ENCODE measurements at regions not wholly inside any gene's neighbourhood (a gene's known extent, or its start where the extent isn't known, plus 50 kb on each side); places are given as distances from the start of the nearest gene placed in this dataset.

DNA sequence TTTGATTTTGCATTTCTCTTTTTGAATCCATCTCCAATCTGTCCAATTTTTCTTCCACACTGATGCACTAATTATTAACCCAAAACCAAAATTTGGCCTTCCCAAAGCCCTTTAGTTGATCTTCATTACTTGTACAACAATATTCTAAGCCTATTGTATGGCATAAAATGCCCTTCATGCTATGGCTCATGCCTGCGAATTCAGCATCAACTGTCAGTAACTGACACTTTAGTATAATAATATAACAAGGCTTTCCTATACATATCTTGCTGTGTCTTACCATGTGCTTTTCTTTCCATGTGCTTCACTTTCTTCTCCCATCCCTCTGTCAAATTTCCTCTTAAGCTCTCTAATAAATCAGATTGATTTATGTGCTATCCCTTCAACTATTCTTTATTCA is 154.0 kb upstream of the TFPI start:
- H3K9me3 Mint-ChIP-seq (ENCODE audit: low read depth): peaks cover 6% of the 10 kb centered on the region
- H3K4me3 Mint-ChIP-seq: no peak overlapping the region
- H3K4me1 Mint-ChIP-seq (ENCODE audit: low read depth): no peaks in the 10 kb centered on the region
- no peak overlapping the region for H3K27ac Mint-ChIP-seq
- H3K27me3 Mint-ChIP-seq: no peaks in the 10 kb centered on the region
- no peaks in the 10 kb centered on the region for H3K36me3 Mint-ChIP-seq

DNA sequence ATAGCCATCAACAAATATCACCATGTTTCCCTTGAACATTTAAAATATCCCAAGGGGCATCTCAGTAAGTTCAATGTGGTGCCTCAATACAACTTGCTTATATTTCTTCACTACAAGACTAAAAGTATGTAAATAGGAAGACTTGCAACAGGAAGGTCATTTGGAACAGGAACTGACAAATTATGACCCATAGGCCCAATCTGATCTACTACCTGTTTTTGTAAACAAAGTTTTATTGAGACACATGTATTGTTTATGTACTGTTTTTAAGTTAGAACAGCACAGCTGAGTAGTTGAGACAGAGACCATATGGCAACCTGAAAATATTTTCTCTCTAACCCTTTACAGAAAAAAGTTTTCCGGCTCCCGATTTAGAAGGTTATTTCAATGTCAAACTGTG is 154.8 kb upstream of the TFPI start:
- Mint-ChIP-seq H3K4me3 (no peak overlapping the region), H3K36me3 (no peaks in the 10 kb centered on the region), H3K27me3 (no peaks in the 10 kb centered on the region), H3K4me1 (ENCODE audit: low read depth) (no peaks in the 10 kb centered on the region), H3K9me3 (ENCODE audit: low read depth) (peaks cover 6% of the 10 kb centered on the region), H3K27ac (no peak overlapping the region)

DNA sequence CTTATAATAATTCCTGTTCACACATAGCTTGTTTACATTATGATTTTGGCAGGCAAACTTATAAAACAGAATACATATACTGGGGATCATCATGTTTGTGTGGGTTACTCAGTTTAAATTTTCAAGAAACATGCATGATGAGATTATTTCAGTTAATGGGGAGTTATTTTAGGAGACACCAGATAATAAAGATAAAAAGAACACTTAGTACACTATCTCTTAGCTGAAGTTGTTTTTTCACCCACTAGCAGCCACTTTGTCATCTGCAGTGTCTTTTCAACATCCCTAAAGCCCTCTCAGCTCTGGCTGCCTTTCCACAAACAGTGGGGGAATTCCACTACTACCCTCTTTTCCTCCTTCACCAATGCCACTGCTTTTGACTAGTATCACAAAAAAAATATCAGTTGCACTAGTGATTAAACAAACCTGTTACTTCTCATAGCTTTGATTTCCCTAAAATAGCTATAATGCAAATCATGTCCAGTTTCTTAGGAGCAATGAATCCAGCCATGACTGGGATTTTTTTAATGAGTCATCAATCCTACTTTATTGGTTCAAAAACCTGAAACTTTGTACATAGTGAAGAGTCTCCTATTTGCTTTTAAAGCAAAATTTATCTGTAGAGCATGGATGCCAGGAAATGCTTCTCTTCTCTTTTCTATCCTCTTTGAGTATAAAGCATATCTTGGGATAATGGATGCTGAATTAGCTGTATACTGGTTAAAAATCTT is 156.7 kb upstream of the TFPI start:
- Mint-ChIP-seq H3K9me3 (ENCODE audit: low read depth) (peaks cover 6% of the 10 kb centered on the region), H3K36me3 (no peaks in the 10 kb centered on the region), H3K4me1 (ENCODE audit: low read depth) (no peaks in the 10 kb centered on the region)

GRCh38 chr2:187715590-187715989 is 161.4 kb upstream of the TFPI start:
- Mint-ChIP-seq H3K27me3 (no peaks in the 10 kb centered on the region), H3K27ac (no peak overlapping the region), H3K36me3 (no peaks in the 10 kb centered on the region), H3K9me3 (ENCODE audit: low read depth) (no peaks in the 10 kb centered on the region), H3K4me1 (ENCODE audit: low read depth) (no peaks in the 10 kb centered on the region), H3K4me3 (no peak overlapping the region)

More for the DNA sequence above, 156.7 kb upstream of the TFPI start:
- Mint-ChIP-seq H3K27ac (no peak overlapping the region), H3K27me3 (no peaks in the 10 kb centered on the region), H3K4me3 (no peak overlapping the region)

GRCh38 chr2:187716301-187716700 is 162.1 kb upstream of the TFPI start:
- H3K4me3 Mint-ChIP-seq: no peak overlapping the region
- H3K36me3 Mint-ChIP-seq: no peaks in the 10 kb centered on the region
- H3K9me3 Mint-ChIP-seq (ENCODE audit: low read depth): no peaks in the 10 kb centered on the region
- no peaks in the 10 kb centered on the region for H3K4me1 Mint-ChIP-seq (ENCODE audit: low read depth)
- no peak overlapping the region for H3K27ac Mint-ChIP-seq
- H3K27me3 Mint-ChIP-seq: no peaks in the 10 kb centered on the region

DNA sequence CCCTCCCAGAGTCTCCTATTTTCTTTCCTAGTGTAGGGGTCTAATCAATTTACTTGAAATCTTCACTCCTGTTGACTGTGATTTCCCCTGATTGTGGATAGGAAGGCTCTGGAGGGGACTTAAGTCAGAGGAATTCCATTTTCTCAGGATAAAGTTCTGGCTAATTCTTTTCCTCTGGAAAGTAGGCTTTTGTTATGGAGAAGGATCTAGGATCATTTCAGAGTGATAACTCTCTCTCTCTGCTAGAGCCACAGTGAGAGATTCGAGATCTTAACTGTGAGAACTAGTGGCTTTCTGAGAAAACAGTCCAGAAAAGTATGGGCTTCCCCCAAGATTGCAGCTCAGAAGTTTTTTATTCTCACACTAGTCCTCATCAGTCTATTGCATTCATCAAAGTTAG is 163.9 kb upstream of the TFPI start:
- no peaks in the 10 kb centered on the region for H3K27me3 Mint-ChIP-seq

DNA sequence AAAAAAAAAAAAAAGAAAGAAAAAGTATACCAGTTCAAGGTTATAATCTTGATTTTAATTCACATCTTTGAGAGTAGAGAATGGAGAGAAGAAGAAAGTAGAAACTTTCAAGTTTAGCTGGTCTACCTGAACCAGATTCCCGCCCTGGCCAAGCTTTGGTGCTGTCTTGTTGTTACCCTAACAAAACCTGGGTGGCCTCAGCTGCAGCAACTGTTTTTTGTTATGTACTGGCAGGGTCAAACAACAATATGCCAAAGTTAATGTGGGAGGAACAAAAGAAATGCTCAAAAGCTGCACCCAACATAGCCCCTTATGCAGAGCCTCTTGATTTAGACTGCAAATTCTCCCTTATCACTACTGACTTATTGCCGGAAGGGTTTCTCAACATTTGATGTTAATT is 165.3 kb upstream of the TFPI start:
- H3K4me3 Mint-ChIP-seq: no peak overlapping the region
- no peaks in the 10 kb centered on the region for H3K36me3 Mint-ChIP-seq
- no peaks in the 10 kb centered on the region for H3K4me1 Mint-ChIP-seq (ENCODE audit: low read depth)

More for the DNA sequence above, 163.9 kb upstream of the TFPI start:
- Mint-ChIP-seq H3K4me3 (no peak overlapping the region), H3K9me3 (ENCODE audit: low read depth) (peaks cover 5% of the 10 kb centered on the region), H3K36me3 (no peaks in the 10 kb centered on the region), H3K27ac (no peak overlapping the region), H3K4me1 (ENCODE audit: low read depth) (no peaks in the 10 kb centered on the region)

DNA sequence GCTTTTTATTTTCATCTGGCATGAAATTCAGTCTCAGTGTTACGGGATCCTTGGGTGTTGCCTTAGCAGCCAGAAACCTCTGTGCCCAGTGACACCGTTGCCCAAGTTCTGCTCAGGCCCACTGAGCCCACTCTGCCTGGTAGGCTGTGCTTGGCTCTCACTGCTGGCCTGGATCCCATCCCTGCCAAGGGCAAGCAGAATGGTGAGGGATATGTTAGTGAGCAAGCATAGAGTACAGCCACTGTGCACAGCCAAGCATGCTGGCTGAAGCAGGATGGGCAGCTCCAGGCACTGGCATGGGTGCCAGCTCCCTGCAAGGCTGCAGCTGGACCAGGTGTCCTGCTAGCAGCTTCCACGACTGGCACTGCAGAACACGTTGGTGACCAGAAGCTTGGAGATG is 194.7 kb upstream of the TFPI start:
- no peak overlapping the region for H3K4me3 Mint-ChIP-seq

More for the DNA sequence above, 165.3 kb upstream of the TFPI start:
- Mint-ChIP-seq H3K27me3 (no peaks in the 10 kb centered on the region), H3K9me3 (ENCODE audit: low read depth) (peaks cover 5% of the 10 kb centered on the region), H3K27ac (no peak overlapping the region)

GRCh38 chr2:187749804-187750431 is 195.7 kb upstream of the TFPI start:
- no peaks in the 10 kb centered on the region for H3K36me3 Mint-ChIP-seq
- no peaks in the 10 kb centered on the region for H3K4me1 Mint-ChIP-seq (ENCODE audit: low read depth)
- peaks cover 3% of the 10 kb centered on the region for H3K9me3 Mint-ChIP-seq (ENCODE audit: low read depth)
- no peak overlapping the region for H3K27ac Mint-ChIP-seq
- no peaks in the 10 kb centered on the region for H3K27me3 Mint-ChIP-seq
- no peak overlapping the region for H3K4me3 Mint-ChIP-seq

More for the DNA sequence above, 194.7 kb upstream of the TFPI start:
- Mint-ChIP-seq H3K9me3 (ENCODE audit: low read depth) (peaks cover 3% of the 10 kb centered on the region), H3K27me3 (no peaks in the 10 kb centered on the region), H3K27ac (no peak overlapping the region), H3K4me1 (ENCODE audit: low read depth) (no peaks in the 10 kb centered on the region), H3K36me3 (no peaks in the 10 kb centered on the region)

- Mint-ChIP-seq H3K9me3 (ENCODE audit: low read depth) (no peaks in the 10 kb centered on the region), H3K27ac (no peak overlapping the region), H3K36me3 (no peaks in the 10 kb centered on the region), H3K27me3 (no peaks in the 10 kb centered on the region), H3K4me1 (ENCODE audit: low read depth) (no peaks in the 10 kb centered on the region), H3K4me3 (no peak overlapping the region)
These were observed 214.8 kb upstream of the TFPI start for GRCh38 chr2:187768995-187769394.

DNA sequence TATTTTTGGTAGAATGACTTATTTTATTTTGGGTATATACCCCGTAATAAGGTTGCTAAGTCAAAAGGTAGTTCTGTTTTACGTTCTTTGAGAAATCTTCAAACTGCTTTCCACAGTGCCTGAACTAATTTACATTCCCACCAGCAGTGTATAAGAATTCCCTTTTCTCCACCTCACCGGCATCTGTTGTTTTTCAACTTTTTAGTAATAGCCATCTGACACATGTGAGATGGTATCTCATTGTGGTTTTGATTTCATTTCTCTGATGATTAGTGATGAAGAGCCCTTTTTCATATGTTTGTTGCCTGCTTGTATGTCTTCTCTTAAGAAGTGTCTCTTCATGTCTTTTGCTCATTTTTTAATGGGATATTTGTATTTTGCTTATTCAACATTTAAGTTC is 215.2 kb upstream of the TFPI start:
- Mint-ChIP-seq H3K4me3 (no peak overlapping the region), H3K4me1 (ENCODE audit: low read depth) (no peaks in the 10 kb centered on the region), H3K27me3 (no peaks in the 10 kb centered on the region), H3K9me3 (ENCODE audit: low read depth) (no peaks in the 10 kb centered on the region), H3K36me3 (no peaks in the 10 kb centered on the region), H3K27ac (no peak overlapping the region)

GRCh38 chr2:187774551-187775071 is 220.4 kb upstream of the TFPI start:
- Mint-ChIP-seq H3K27ac (no peak overlapping the region), H3K4me1 (ENCODE audit: low read depth) (no peaks in the 10 kb centered on the region), H3K36me3 (no peaks in the 10 kb centered on the region), H3K4me3 (no peak overlapping the region), H3K27me3 (no peaks in the 10 kb centered on the region), H3K9me3 (ENCODE audit: low read depth) (no peaks in the 10 kb centered on the region)

DNA sequence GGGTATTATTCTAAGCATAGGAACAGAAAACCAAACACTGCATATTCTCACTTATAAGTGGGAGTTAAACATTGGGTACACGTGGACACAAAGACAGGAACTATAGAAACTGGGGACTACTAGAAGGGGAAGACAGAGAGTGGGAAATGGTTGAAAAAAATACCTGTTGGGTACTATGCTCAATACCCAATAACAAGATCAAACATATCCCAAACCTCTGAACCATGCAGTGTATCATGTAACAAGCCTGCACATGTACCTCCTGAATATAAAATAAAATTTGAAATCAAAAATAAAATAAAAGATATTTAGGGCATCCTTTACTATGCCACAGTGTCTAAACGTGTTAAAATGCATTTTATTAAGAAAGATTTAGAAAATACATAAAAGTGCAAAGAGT is 221.0 kb upstream of the TFPI start:
- no peak overlapping the region for H3K27ac Mint-ChIP-seq

DNA sequence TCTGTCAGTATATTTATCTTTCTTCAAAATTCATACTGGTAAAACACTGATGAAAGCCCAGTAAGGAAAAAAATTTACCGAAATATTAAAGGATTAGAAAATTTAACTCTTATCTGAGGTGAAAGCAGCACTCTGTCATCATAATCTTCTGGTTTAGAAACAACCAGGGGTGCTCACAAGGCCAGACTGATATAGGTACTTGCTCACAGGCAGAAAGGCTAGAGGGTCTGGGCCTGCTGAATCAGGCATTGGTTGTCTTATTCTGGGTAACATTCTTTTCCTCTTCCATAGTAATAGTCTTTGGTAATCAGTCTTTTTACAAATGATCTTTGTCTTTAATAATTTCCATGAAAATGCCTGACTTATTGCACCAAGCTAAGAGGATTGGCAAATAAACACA is 221.4 kb upstream of the TFPI start:
- Mint-ChIP-seq H3K36me3 (no peaks in the 10 kb centered on the region), H3K9me3 (ENCODE audit: low read depth) (no peaks in the 10 kb centered on the region), H3K4me1 (ENCODE audit: low read depth) (no peaks in the 10 kb centered on the region), H3K27ac (no peak overlapping the region), H3K27me3 (no peaks in the 10 kb centered on the region), H3K4me3 (no peak overlapping the region)

More for the DNA sequence above, 221.0 kb upstream of the TFPI start:
- H3K36me3 Mint-ChIP-seq: no peaks in the 10 kb centered on the region
- no peaks in the 10 kb centered on the region for H3K27me3 Mint-ChIP-seq
- H3K4me1 Mint-ChIP-seq (ENCODE audit: low read depth): no peaks in the 10 kb centered on the region
- H3K9me3 Mint-ChIP-seq (ENCODE audit: low read depth): no peaks in the 10 kb centered on the region
- H3K4me3 Mint-ChIP-seq: no peak overlapping the region

DNA sequence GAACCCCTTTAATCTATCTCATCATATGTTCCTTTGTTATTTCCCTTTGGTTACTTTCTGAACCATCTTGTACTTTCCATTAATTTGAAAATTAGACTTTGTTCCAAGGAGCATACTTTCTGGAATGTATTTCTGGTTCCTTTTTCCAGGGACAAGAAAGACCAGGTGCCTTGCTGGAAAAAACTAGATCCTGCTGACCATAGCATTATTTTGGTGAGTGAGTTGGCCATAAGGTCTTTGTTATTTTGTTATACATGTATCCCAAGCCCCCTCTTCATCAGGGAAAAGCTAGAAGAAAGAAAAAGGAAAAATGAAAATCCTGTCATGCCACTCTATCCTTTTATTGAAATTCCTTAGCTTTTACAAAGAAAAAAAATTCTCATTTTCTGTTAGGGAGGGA is 228.1 kb upstream of the TFPI start:
- peaks cover 2% of the 10 kb centered on the region for H3K27me3 Mint-ChIP-seq

More for the DNA sequence above, 228.1 kb upstream of the TFPI start:
- Mint-ChIP-seq H3K27ac (no peak overlapping the region), H3K36me3 (no peaks in the 10 kb centered on the region), H3K9me3 (ENCODE audit: low read depth) (peaks cover 5% of the 10 kb centered on the region), H3K4me1 (ENCODE audit: low read depth) (no peaks in the 10 kb centered on the region), H3K4me3 (no peak overlapping the region)
